DMS53 (cell line): ENCODE measurements at regions not wholly inside any gene's neighbourhood (a gene's known extent, or its start where the extent isn't known, plus 50 kb on each side); places are given as distances from the start of the nearest gene placed in this dataset.

Experiments used
- DNase-seq: peaks from one replicate; lab custom pipeline; 2025; lab: John Stamatoyannopoulos, UW

- DNase-seq, result no peak
Observed at GRCh38 chr18:77329651-77330050, 80.0 kb downstream of the GALR1 start.

DNA sequence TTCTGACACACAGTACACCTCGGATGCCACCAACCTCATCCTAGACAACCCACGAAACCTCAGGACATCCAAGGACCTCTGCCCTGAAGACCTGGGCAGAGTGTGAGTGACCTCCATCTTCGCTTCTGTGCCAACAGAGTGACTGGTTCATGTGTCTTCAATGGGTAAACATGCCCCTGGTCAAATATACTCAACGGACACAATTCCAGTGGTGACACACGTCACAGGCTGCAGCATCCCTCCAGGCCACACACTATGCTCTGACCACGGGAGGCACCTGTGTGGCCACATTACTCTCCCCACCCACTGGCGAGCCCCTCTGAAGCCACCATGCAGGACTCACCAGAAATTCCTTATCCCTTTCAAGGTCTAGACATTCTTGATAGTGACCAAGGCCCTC, 85.2 kb downstream of the GALR1 start:
- no peak for DNase-seq

DNA sequence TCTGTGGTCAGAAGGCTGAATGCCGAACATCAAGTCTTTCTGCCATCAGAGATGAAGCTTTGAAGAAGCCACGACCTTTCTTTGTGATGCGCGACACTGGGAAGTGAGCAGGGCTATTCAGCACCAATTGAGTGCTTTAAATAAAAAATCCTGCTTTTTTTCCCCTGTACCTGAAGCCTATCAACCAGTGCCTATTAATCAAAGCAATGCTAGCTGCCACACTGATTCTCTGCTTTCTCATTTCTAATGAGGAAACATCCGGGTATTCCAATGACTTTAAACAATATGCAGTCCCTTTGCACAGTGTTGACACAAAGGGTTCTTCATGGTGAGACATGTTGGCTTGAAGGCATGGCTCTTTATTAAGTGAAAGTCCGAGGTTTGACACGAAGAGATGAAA, 88.0 kb downstream of the GALR1 start:
- no peak for DNase-seq

- no peak for DNase-seq
Observed at GRCh38 chr18:77339093-77339492, 89.4 kb downstream of the GALR1 start.

DNA sequence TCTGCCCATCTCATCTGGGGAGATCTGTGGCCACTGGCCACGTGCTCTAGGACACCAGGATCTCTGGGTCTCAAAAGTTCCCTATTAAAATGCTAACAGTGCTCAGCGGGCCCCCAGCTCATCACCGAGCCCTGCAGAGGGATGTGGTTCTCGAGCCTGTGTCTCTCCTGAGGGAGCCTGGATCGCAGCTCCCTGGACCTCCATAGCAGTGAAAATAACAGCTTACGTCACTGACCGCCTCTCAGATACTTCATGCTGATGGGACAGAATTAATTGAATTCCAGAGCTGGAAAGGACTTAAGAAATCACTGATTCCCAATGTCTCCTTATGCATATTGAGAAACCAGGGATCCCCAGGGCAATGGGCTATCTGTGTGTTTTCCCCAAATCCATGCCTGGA, 90.0 kb downstream of the GALR1 start:
- no peak for DNase-seq

- no peak for DNase-seq
Observed at GRCh38 chr18:77340815-77341214, 91.2 kb downstream of the GALR1 start.

DNA sequence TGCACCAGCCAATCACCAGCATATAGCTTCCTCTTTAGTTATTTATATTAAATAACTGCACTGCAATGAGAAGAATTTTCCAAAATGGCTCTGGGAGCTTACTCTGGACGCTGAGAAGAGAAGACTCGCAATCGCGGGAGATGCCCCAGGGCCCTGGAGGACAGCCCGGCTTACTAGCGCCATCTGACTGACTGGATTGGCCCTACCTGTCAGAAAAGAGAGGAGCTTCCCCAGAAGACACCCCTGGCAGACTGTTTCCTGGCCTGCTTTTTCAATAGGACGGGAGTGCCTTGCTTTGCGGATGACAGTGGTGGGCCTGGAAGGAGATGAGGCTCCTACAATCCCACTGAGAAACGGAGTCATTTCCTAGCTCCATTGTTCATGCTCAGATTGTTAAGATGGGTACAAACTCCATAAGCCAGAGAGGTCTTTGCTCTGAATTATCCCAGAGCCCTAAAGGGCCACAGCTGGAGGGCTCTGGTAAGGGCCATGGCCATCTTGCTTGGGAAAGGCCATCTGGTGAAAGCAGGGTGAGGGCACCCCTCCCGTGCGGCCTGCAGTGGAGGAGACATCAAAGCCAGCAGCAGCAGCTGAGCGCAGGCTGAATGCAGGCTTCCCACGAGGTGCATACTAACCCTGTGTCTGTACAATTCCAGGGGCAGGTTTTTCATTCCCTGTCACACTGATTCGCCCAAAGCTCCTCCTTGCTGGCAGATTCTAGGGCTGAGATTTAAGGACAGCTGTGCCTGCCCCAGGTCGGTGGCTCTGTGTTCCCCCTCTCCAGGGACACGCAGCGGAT, 92.1 kb downstream of the GALR1 start:
- no peak for DNase-seq

- no peak for DNase-seq
Observed at GRCh38 chr18:77342736-77343135, 93.1 kb downstream of the GALR1 start.

DNA sequence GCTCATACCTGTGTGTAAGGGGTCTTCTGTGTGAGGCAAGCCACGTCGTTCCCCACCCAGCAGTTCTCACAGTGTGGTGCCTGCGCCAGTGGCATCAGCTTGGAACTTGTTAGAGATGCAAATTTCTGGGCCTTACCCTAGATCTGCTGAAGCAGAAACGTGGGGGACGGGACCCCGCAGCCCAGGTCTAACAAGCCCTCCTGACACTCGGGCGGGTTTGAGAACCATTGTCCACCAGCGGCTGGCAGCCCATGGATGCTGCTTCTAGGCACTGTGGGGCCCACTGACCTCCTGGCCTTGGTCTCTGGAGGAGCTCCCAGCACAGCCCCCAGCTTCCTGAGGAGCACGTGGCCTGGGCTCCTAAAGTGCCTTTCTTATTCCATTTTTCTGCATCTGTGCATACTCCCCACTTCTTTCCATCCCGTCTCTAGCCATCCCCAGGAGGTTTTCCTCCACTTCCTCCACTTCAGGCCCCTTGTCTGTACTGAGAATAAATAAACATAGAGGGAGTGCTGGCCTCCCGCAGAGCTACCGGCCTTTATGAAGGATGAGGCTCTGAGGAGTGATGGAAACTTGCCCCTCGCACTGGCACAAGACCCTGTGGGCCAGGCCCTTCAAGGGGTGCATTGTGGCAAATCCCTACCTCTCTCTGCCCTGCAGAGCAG, 94.3 kb downstream of the GALR1 start:
- no peak for DNase-seq

DNA sequence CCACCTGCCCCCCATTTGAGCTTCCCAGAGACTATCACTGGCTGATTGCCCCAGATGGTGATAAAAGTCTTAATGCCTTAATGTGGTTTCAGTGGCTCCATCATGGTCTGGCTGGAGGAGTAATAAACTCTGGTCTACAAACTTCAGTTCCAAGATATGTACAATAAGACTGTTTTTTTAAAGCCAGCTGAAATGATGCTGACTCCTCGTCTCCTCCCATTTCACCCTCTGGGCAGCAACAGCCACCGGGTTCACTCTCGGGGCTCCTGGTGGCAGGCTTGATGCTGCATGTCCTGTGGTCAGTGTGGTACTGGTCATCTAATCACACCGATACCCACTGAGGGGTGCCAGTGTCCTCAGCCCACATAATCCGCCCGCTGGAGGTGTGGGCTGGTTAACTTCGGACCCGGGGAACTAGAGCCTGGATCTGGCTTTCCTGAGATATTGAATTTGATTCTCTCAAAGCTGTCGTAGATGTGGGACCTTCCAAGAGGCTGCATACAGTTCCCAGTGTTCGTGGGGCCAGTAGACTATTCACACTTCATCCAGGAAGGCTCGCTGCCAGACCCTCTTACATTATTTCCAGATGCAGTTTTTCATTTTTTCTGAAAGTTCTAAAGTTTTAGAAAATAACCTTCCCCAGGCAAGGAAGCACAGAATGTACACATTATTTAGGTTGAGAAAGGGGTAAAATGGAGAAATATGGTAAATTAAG, 95.3 kb downstream of the GALR1 start:
- no peak for DNase-seq

DNA sequence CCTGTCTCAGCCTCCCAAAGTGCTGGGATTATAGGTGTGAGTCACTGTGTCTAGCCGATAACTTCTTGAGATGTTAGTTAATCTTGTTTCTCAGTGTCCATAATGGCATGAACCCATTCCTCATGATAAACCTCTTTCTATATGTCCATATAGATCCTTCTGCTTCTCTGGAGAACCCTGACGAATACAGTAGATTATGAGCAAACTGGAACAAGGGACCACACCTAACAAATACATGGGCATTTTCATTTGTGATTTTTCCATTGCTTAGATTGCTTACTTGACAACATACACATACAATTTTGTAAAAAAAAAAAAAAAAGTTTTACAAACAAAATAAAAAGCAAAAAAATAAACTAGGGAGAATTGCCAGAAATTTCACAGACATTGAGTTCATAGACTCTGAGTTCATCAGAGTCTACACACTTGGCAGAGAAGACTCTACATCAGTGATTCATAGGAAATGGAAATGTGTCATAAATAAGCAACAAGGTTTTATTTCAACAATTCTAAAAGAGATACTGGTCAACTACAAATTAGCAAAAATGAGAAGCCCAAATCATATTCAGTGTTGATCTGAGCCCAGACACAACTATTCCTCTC, 96.7 kb downstream of the GALR1 start:
- DNase-seq, result no peak

GRCh38 chr18:77353349-77353748, 103.7 kb downstream of the GALR1 start:
- DNase-seq, result peak; percentile 44

GRCh38 chr18:77359561-77360314, 110.1 kb downstream of the GALR1 start:
- DNase-seq, result no peak

DNA sequence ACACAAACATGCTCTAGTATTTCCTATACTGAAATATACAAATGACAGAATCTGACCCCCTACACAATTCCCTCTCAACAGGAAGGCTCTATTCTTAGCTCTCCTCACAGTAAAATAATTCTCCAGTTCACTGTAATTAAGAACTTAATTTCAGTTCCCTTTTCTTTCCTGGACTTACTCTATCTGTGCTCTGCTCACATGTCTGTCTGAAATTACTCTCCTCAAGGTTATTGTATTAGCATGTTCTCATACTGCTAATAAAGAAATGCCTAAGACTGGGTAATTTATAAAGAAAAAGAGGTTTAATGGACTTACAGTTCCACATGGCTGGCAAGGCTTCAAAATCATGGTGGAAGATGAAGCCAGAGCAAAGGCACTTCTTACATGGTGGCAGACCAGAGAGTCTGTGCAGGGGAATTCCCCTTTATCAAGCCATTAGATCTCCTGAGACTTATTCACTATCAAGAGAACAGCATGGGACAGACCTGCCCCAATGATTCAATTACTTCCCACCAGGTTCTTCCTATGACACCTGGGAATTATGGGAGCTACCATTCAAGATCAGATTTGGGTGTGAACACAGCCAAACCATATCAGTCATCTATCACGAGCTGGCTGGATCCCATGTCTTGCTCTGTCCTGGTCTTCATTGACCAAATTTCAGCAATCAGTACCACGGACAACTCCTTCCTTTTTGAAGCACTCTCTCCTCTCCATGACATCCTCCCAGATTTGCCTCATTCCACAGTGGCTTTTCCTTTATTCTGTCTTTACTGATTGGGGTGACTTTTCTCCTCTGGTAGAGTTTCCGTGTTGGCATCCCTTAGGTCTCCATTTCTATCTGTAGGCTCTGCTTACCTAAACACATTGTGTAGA, 110.9 kb downstream of the GALR1 start:
- no peak for DNase-seq

DNA sequence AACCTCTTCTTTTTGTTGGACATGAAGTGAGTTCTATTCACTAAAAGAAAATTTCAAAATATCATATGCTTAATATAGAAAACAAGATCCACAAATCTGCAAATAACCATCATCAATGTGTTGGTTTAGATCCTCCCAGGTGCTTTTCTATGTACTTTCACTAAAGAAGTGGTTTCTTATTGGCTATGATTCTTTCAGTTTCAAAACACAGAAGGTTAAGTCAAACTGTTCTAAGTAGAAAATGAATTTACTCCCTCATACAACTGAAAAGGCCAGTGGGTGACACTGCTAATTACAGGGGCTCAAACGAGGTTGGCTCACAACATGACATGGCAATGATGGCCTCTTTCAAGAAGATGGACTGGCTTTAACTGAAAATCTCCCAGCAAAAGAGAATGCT, 111.7 kb downstream of the GALR1 start:
- no peak for DNase-seq

DNA sequence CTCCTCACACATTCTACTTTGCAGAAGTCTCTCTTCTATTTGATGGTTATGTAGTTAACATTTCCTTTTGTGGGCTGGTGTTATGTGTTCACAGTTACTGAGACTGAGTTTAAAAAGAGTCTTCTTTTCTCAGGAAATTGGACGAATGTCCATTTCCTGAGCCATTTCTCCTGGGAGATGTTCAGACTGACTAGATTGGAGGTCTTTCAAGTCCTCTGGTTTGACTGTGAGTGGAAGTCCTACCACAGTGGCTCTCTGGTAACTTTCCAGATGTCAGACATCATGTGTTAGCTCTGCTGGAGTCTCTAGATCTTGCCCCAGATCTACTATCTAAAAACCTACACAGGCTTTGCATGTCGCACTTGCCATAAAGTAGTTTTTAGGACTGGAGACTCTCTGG, 116.0 kb downstream of the GALR1 start:
- DNase-seq, result no peak

DNA sequence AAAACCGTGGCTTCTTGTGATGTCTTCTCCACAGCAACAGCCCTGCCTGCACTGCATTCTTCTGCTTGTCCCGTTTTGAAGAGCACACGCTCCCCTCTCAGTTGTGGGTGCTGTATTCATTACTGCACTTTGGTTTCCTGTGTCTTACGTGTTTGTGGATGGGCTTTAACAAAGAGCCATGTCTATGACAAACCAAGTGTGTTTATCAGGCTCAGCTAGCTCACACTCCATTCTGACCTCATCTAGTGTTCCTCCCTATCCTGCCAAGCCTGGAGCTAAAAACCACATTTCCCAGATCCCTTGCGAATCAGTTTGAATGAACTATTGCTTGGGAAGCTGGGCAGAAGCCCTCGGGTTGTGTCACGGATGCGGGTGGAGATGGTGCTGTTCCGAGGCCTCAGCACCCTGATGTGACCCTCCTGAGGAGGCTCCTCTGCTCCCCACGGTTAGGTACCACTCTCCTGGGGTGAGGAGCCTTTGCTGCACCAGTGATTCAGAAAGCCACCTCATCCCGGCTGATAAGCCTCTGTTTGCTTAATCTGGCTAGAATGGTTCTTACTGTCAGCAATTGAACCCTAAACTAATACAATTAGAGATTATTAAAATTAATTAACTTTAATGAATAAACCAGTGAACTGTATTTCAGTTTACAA, 116.5 kb downstream of the GALR1 start:
- DNase-seq, result no peak

DNA sequence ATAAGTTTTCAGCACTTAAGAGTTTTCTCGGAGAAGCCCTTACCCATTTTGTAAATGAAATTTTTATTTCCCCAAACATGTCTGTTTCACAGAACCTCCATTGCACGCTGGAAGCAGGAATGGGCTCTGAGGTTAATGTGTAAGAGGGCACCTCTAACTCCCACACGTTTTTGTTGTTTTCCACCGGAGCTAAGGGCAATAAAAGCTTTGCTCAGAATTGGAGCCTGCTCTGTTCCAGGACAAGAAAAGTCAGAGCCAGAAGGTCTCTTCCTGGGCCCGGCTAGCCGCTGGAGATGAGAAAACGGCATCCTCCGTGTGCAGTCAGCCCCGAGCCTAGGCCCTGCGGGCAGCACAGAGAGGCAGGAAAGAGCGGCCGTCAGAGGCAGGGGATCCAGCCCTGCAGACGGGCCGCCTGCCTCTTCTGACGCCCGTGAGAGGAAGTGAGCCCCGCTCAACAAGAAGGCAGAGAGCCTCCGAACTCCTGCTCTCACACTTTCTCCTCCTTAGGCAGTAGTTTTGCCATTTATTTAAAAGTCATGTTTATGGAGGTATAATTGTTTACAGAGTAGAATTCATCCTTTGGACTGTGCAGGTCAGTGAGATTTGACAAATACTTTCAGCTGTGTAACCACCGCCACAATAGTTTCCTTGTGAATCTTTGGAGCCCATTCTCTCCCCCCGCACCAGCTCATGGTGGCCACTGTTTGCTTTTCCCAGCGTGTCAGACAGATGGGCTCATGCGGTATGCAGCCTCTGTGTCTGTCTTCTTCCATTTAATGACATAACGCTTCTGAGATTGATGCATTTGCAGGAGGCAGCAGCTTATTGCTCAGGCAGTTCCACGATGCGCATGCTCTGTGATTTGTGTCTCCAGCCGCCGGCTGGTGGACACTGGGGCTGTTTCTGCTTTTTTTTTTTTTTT, 117.3 kb downstream of the GALR1 start:
- DNase-seq, result peak; percentile 46

- no peak for DNase-seq
Observed at GRCh38 chr18:77369644-77370043, 120.0 kb downstream of the GALR1 start.
